Upper lobe of right lung (tissue), 1 donor: ENCODE measurements at regions not wholly inside any gene's neighbourhood (a gene's known extent, or its start where the extent isn't known, plus 50 kb on each side); places are given as distances from the start of the nearest gene placed in this dataset.

ENCODE experiments used
- ATAC-seq: fragments of 200-7000 bp; cut with Tn5 transposase; one replicate; pipeline ENCODE4 v1.9.1; 2020; ENCODE audit warnings: mild to moderate bottlenecking, moderate library complexity
- DNase-seq: peaks from one replicate; pipeline ENCODE4 v3.0.0-alpha.2; 2020
- H3K27ac ChIP-seq: fragments of 200-600 bp; one replicate; pipeline ENCODE4 v1.8.0; 2022
- H3K27me3 ChIP-seq: fragments of 200-600 bp; one replicate; pipeline ENCODE4 v1.8.0; 2022; ENCODE audit warnings: mild to moderate bottlenecking
- H3K36me3 ChIP-seq: fragments of 200-600 bp; one replicate; pipeline ENCODE4 v1.8.0; 2022
- H3K4me1 ChIP-seq: fragments of 200-600 bp; one replicate; pipeline ENCODE4 v1.8.0; 2022
- H3K4me3 ChIP-seq: fragments of 200-600 bp; one replicate; pipeline ENCODE4 v1.8.0; 2022; ENCODE audit warnings: mild to moderate bottlenecking
- H3K9me3 ChIP-seq: fragments of 200-600 bp; one replicate; pipeline ENCODE4 v1.8.0; 2022
- CTCF ChIP-seq: fragments of 200-600 bp; IDR thresholded peaks from one replicate; pipeline ENCODE4 v1.8.0; 2022; ENCODE audit warnings: antibody characterized with exemption
- intact Hi-C: fragments of 100-400 bp; cut with DNase I; formaldehyde crosslinking; loops from one replicate; pipeline ENCODE4 v1.11.0; 2022
- donor health status: DM: no; HTN: yes; CAD: no; lungs with severe emphysema.

- peak; percentile 59 for ATAC-seq
- no peak for DNase-seq
- no peaks in the 10 kb centered on the region for H3K36me3 ChIP-seq
- no peak overlapping the region for H3K4me3 ChIP-seq
- H3K4me1 ChIP-seq: no peaks in the 10 kb centered on the region
- no peak overlapping the region for H3K27ac ChIP-seq
- no peak for TF ChIP-seq CTCF
- no peaks in the 10 kb centered on the region for H3K27me3 ChIP-seq
- H3K9me3 ChIP-seq: no peaks in the 10 kb centered on the region
- intact Hi-C loops: no loop called here
These were observed 109.2 kb upstream of the RAB12 start for GRCh38 chr18:8499810-8500675.

- DNase-seq: no peak
- intact Hi-C loops: no loop called here
These were observed 108.2 kb upstream of the RAB12 start for GRCh38 chr18:8501044-8501443.

GRCh38 chr18:8503248-8503647 is 106.0 kb upstream of the RAB12 start:
- no peaks in the 10 kb centered on the region for H3K9me3 ChIP-seq
- ATAC-seq (no peak), DNase-seq (no peak)
- H3K4me1 ChIP-seq: no peaks in the 10 kb centered on the region
- no peaks in the 10 kb centered on the region for H3K27me3 ChIP-seq
- H3K36me3 ChIP-seq: no peaks in the 10 kb centered on the region
- intact Hi-C loops: no loop called here
- TF ChIP-seq CTCF: no peak
- H3K27ac ChIP-seq: no peak overlapping the region
- no peak overlapping the region for H3K4me3 ChIP-seq

More at GRCh38 chr18:8501044-8501443, 108.2 kb upstream of the RAB12 start:
- Histone ChIP-seq H3K27ac (no peak overlapping the region), H3K27me3 (no peaks in the 10 kb centered on the region), H3K9me3 (no peaks in the 10 kb centered on the region), H3K4me1 (no peaks in the 10 kb centered on the region), H3K4me3 (no peak overlapping the region), H3K36me3 (no peaks in the 10 kb centered on the region)
- no peak for TF ChIP-seq CTCF
- no peak for ATAC-seq

GRCh38 chr18:8504424-8504823 is 104.8 kb upstream of the RAB12 start:
- intact Hi-C loops: no loop called here
- Histone ChIP-seq H3K9me3 (no peaks in the 10 kb centered on the region), H3K4me3 (no peak overlapping the region), H3K27ac (no peak overlapping the region), H3K4me1 (no peaks in the 10 kb centered on the region), H3K27me3 (no peaks in the 10 kb centered on the region), H3K36me3 (no peaks in the 10 kb centered on the region)
- no peak for ATAC-seq
- DNase-seq: no peak
- no peak for TF ChIP-seq CTCF

GRCh38 chr18:8504880-8505435 is 104.3 kb upstream of the RAB12 start:
- Histone ChIP-seq H3K9me3 (no peaks in the 10 kb centered on the region), H3K4me1 (no peaks in the 10 kb centered on the region), H3K36me3 (no peaks in the 10 kb centered on the region), H3K27ac (no peak overlapping the region), H3K27me3 (no peaks in the 10 kb centered on the region), H3K4me3 (no peak overlapping the region)
- no peak for TF ChIP-seq CTCF
- no peak for DNase-seq
- intact Hi-C loops: no loop called here
- ATAC-seq: peak; percentile 27
